ENCODE measurements at regions not wholly inside any gene's neighbourhood (a gene's known extent, or its start where the extent isn't known, plus 50 kb on each side); places are given as distances from the start of the nearest gene placed in this dataset.

- DNase-seq, result no peak
- CTCF ChIA-PET, result no interaction called here
- POLR2A ChIA-PET, result no interaction called here
- H3K9ac ChIP-seq, result no peak overlapping the region
- peaks cover 4 to 13% of the 10 kb centered on the region in 2 experiments; a peak in 3 of 4 replicates for H3K4me1 ChIP-seq (ENCODE audit: control insufficient read depth in 1 of 2, insufficient read depth in 2 of 2, low read depth in 1 of 2, low read length in 1 of 2)
- H4K20me1 ChIP-seq (ENCODE audit: insufficient read depth), result no peaks in the 10 kb centered on the region
- TF ChIP-seq PBX3 (IDR thresholded peaks at IDR 0.05), result no peak
- no peak overlapping the region for H3K27ac ChIP-seq (ENCODE audit: low read depth in 2 of 2, low read length in 1 of 2)
- no peak overlapping the region for H2AFZ ChIP-seq (ENCODE audit: low read depth)
- H3K79me2 ChIP-seq (ENCODE audit: insufficient read depth), result no peaks in the 10 kb centered on the region
- H3K36me3 ChIP-seq (replicated peaks in 1 of 2; ENCODE audit: control insufficient read depth in 1 of 2, insufficient read depth in 2 of 2, low read length in 1 of 2), result no peaks in the 10 kb centered on the region
- H3K4me3 ChIP-seq (ENCODE audit: low read depth in 2 of 2, low read length in 1 of 2), result no peak overlapping the region
- 82% methylated on average over 1 of the region's 1 CpG for WGBS (ENCODE audit: low lambda C conversion rate)
- H3F3A ChIP-seq (replicated peaks; ENCODE audit: insufficient read depth), result peaks cover 11% of the 10 kb centered on the region
- no peaks in the 10 kb centered on the region for H3K9me3 ChIP-seq
- H3K27me3 ChIP-seq (ENCODE audit: insufficient read depth), result no peaks in the 10 kb centered on the region
- H3K4me2 ChIP-seq, result no peak overlapping the region
- H3K9me2 ChIP-seq, result no peaks in the 10 kb centered on the region
Observed at GRCh38 chr7:28343462-28343861, 68.9 kb upstream of the CREB5 start.

- Histone ChIP-seq H3K27me3 (ENCODE audit: insufficient read depth) (no peaks in the 10 kb centered on the region), H2AFZ (ENCODE audit: low read depth) (no peak overlapping the region), H3K79me2 (ENCODE audit: insufficient read depth) (no peaks in the 10 kb centered on the region), H3K9me3 (no peaks in the 10 kb centered on the region), H3K4me3 (ENCODE audit: low read depth in 2 of 2, low read length in 1 of 2) (no peak overlapping the region), H3K4me2 (no peak overlapping the region), H3K27ac (ENCODE audit: low read depth in 2 of 2, low read length in 1 of 2) (no peak overlapping the region), H3F3A (replicated peaks; ENCODE audit: insufficient read depth) (peaks cover 11% of the 10 kb centered on the region), H3K9me2 (no peaks in the 10 kb centered on the region), H3K36me3 (replicated peaks in 1 of 2; ENCODE audit: control insufficient read depth in 1 of 2, insufficient read depth in 2 of 2, low read length in 1 of 2) (no peaks in the 10 kb centered on the region), H3K9ac (no peak overlapping the region), H4K20me1 (ENCODE audit: insufficient read depth) (no peaks in the 10 kb centered on the region), H3K4me1 (ENCODE audit: control insufficient read depth in 1 of 2, insufficient read depth in 2 of 2, low read depth in 1 of 2, low read length in 1 of 2) (peaks cover 12 to 13% of the 10 kb centered on the region in 2 experiments)
- CTCF ChIA-PET, result interaction anchor here (1.1 to 8.3 kb wide), 3 partner anchors 9 to 48 kb away, joined by 4 to 69 read pairs (median 8); no protein-coding TSS in a partner anchor
- TF ChIP-seq MXI1 (IDR thresholded peaks at IDR 0.05; ENCODE audit: low read depth, low read length) (no peak), EP300 (IDR thresholded peaks at IDR 0.05; ENCODE audit: borderline replicate concordance in 1 of 2, low read depth in 1 of 2, low read length in 1 of 2) (no peak), EZH2phosphoT487 (IDR thresholded peaks at IDR 0.05; ENCODE audit: borderline replicate concordance, low read depth) (no peak), RFX5 (IDR thresholded peaks at IDR 0.05; ENCODE audit: low read length) (no peak), CHD2 (IDR thresholded peaks at IDR 0.05; ENCODE audit: low read length, partially characterized antibody) (no peak)
- POLR2A ChIA-PET, result no interaction called here
- WGBS (ENCODE audit: low lambda C conversion rate), result 43% methylated on average over 1 of the region's 1 CpG
- no peak for DNase-seq
Observed at GRCh38 chr7:28346256-28346655, 66.1 kb upstream of the CREB5 start.

GRCh38 chr7:28346676-28347363, 65.5 kb upstream of the CREB5 start:
- DNase-seq, result no peak
- Histone ChIP-seq H3K4me3 (ENCODE audit: low read depth in 2 of 2, low read length in 1 of 2) (no peak overlapping the region), H3K9ac (no peak overlapping the region), H3K79me2 (ENCODE audit: insufficient read depth) (no peaks in the 10 kb centered on the region), H3K4me1 (ENCODE audit: control insufficient read depth in 1 of 2, insufficient read depth in 2 of 2, low read depth in 1 of 2, low read length in 1 of 2) (peaks cover 13 to 18% of the 10 kb centered on the region in 2 experiments), H3K36me3 (replicated peaks in 1 of 2; ENCODE audit: control insufficient read depth in 1 of 2, insufficient read depth in 2 of 2, low read length in 1 of 2) (no peaks in the 10 kb centered on the region), H3F3A (replicated peaks; ENCODE audit: insufficient read depth) (peaks cover 11% of the 10 kb centered on the region), H3K4me2 (peak overlapping the region; percentile 46), H3K27me3 (ENCODE audit: insufficient read depth) (no peaks in the 10 kb centered on the region), H3K9me2 (no peaks in the 10 kb centered on the region), H2AFZ (ENCODE audit: low read depth) (peak overlapping the region; percentile 37; the same call in 1 of the 2 replicates), H4K20me1 (ENCODE audit: insufficient read depth) (no peaks in the 10 kb centered on the region), H3K9me3 (no peaks in the 10 kb centered on the region), H3K27ac (ENCODE audit: low read depth in 2 of 2, low read length in 1 of 2) (peak overlapping the region in 1 of 2 experiments; percentile 52; a peak in 2 of 4 replicates)
- CTCF ChIA-PET, result interaction anchor here (1.1 to 8.3 kb wide), 4 partner anchors 10 to 48 kb away, joined by 3 to 69 read pairs (median 6); no protein-coding TSS in a partner anchor
- peak; percentile 48; the same call in 1 of the 2 replicates for TF ChIP-seq PBX3 (IDR thresholded peaks at IDR 0.05)
- TF ChIP-seq MEF2A (IDR thresholded peaks at IDR 0.05; ENCODE audit: borderline replicate concordance, low read depth), result no peak
- whole genome bisulfite sequencing (ENCODE audit: low lambda C conversion rate), result 91% methylated on average over 3 of the region's 3 CpGs
- POLR2A ChIA-PET, result no interaction called here

Data from SK-N-SH (cell line).